ENCODE measurements at regions not wholly inside any gene's neighbourhood (a gene's known extent, or its start where the extent isn't known, plus 50 kb on each side); places are given as distances from the start of the nearest gene placed in this dataset.
"Not testable (repeated sequence)": the region's sequence is repeated elsewhere in the genome, so short reads cannot be mapped to it uniquely, and the experiment has no call there.

DNA sequence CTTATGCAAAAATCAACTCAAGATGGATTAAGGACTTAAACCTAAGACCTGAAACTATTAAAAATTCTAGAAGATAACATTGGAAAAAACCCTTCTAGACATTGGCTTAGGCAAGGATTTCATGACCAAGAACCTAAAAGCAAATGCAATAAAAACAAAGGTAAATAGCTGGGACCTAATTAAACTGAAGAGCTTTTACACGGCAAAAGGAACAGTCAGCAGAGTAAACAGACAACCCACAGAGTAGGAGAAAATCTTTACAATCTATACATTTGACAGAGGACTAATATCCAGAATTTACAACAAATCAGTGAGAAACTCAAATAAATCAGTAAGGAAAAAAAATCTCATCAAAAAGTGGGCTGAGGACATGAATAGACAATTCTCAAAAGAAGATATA, 65.4 kb downstream of the RPL22L1 start:
- TF ChIP-seq, protein P1, sequence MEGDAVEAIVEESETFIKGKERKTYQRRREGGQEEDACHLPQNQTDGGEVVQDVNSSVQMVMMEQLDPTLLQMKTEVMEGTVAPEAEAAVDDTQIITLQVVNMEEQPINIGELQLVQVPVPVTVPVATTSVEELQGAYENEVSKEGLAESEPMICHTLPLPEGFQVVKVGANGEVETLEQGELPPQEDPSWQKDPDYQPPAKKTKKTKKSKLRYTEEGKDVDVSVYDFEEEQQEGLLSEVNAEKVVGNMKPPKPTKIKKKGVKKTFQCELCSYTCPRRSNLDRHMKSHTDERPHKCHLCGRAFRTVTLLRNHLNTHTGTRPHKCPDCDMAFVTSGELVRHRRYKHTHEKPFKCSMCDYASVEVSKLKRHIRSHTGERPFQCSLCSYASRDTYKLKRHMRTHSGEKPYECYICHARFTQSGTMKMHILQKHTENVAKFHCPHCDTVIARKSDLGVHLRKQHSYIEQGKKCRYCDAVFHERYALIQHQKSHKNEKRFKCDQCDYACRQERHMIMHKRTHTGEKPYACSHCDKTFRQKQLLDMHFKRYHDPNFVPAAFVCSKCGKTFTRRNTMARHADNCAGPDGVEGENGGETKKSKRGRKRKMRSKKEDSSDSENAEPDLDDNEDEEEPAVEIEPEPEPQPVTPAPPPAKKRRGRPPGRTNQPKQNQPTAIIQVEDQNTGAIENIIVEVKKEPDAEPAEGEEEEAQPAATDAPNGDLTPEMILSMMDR (optimal IDR thresholded peaks at IDR 0.05 in 1 of 3, IDR thresholded peaks at IDR 0.05 in 1 of 3, conservative IDR thresholded peaks at IDR 0.05 in 1 of 3; ENCODE audit: extremely low read depth in 1 of 3, insufficient read depth in 2 of 3, low read length in 3 of 3) = not testable (repeated sequence)
- TF ChIP-seq EZH2 (IDR thresholded peaks at IDR 0.05; ENCODE audit: low read length) = not testable (repeated sequence)
